ENCODE measurements at regions not wholly inside any gene's neighbourhood (a gene's known extent, or its start where the extent isn't known, plus 50 kb on each side); places are given as distances from the start of the nearest gene placed in this dataset.
"Not testable (repeated sequence)": the region's sequence is repeated elsewhere in the genome, so short reads cannot be mapped to it uniquely, and the experiment has no call there.

- no peak for DNase-seq (ENCODE audit: low read depth)
Observed at GRCh38 chr14:39673270-39673711, 241.1 kb upstream of the FBXO33 start.

GRCh38 chr14:39668449-39668848 lies 236.2 kb upstream of the FBXO33 start:
- DNase-seq (ENCODE audit: low read depth): no peak

- DNase-seq (ENCODE audit: low read depth): no peak
Observed at GRCh38 chr14:39666386-39666785, 234.2 kb upstream of the FBXO33 start.

GRCh38 chr14:39665075-39665475 lies 232.8 kb upstream of the FBXO33 start:
- no peak for DNase-seq (ENCODE audit: low read depth)

- DNase-seq (ENCODE audit: low read depth): no peak
Observed at GRCh38 chr14:39664646-39665045, 232.4 kb upstream of the FBXO33 start.

- DNase-seq (ENCODE audit: low read depth): no peak
Observed at GRCh38 chr14:39641224-39641623, 209.0 kb upstream of the FBXO33 start.

- DNase-seq (ENCODE audit: low read depth): not testable (repeated sequence)
Observed at GRCh38 chr14:39639009-39639408, 206.8 kb upstream of the FBXO33 start.

- DNase-seq (ENCODE audit: low read depth): no peak
Observed at GRCh38 chr14:39628087-39628486, 195.9 kb upstream of the FBXO33 start.

GRCh38 chr14:39626589-39627576 lies 194.7 kb upstream of the FBXO33 start:
- no peak for DNase-seq (ENCODE audit: low read depth)

GRCh38 chr14:39621678-39622077 lies 189.4 kb upstream of the FBXO33 start:
- DNase-seq (ENCODE audit: low read depth): no peak

- DNase-seq (ENCODE audit: low read depth): no peak
Observed at GRCh38 chr14:39621223-39621622, 189.0 kb upstream of the FBXO33 start.

- DNase-seq (ENCODE audit: low read depth): no peak
Observed at GRCh38 chr14:39617537-39617936, 185.3 kb upstream of the FBXO33 start.

GRCh38 chr14:39615352-39615751 lies 183.1 kb upstream of the FBXO33 start:
- DNase-seq (ENCODE audit: low read depth): no peak

GRCh38 chr14:39614297-39614923 lies 182.2 kb upstream of the FBXO33 start:
- no peak for DNase-seq (ENCODE audit: low read depth)

GRCh38 chr14:39609119-39609518 lies 176.9 kb upstream of the FBXO33 start:
- DNase-seq (ENCODE audit: low read depth): no peak

GRCh38 chr14:39607978-39608377 lies 175.7 kb upstream of the FBXO33 start:
- DNase-seq (ENCODE audit: low read depth): no peak

GRCh38 chr14:39603942-39604341 lies 171.7 kb upstream of the FBXO33 start:
- no peak for DNase-seq (ENCODE audit: low read depth)

- no peak for DNase-seq (ENCODE audit: low read depth)
Observed at GRCh38 chr14:39593377-39593776, 161.1 kb upstream of the FBXO33 start.

GRCh38 chr14:39592116-39592789 lies 160.0 kb upstream of the FBXO33 start:
- DNase-seq (ENCODE audit: low read depth): no peak

- DNase-seq (ENCODE audit: low read depth): not testable (repeated sequence)
Observed at GRCh38 chr14:39589882-39590281, 157.6 kb upstream of the FBXO33 start.

- no peak for DNase-seq (ENCODE audit: low read depth)
Observed at GRCh38 chr14:39582028-39582654, 149.9 kb upstream of the FBXO33 start.

- DNase-seq (ENCODE audit: low read depth): no peak
Observed at GRCh38 chr14:39581474-39581873, 149.2 kb upstream of the FBXO33 start.

Data from HS-27A (cell line).